ENCODE measurements at regions not wholly inside any gene's neighbourhood (a gene's known extent, or its start where the extent isn't known, plus 50 kb on each side); places are given as distances from the start of the nearest gene placed in this dataset.

DNA sequence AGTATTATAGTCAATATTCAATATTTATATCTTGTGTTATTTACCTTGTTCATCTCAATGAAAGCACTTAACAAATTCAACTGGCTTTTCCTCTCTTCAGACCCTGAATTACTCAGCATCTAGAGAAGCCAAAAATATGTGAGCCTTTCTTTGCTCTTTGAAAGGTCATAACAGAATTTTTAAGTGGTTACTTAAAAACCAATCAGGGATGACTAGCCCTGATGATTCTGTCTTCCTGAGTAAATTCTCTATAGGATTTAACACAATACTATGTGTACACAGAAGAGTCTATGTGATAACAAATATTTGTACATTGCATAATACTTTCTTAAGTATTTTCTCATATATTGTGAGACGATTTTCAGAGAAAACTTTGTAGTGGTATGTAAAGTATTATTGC is 546.3 kb downstream of the MAT2B start:
- TF ChIP-seq MYC (IDR thresholded peaks at IDR 0.05; ENCODE audit: low read depth, low read length) (no peak), EZH2 (IDR thresholded peaks at IDR 0.05; ENCODE audit: borderline replicate concordance, low read depth, low read length, severe bottlenecking) (no peak), POLR2A (IDR thresholded peaks at IDR 0.05; ENCODE audit: low read depth, low read length) (no peak), JUN (IDR thresholded peaks at IDR 0.05; ENCODE audit: borderline replicate concordance, insufficient read depth, insufficient read length, low read depth) (no peak), POLR2AphosphoS5 (IDR thresholded peaks at IDR 0.05; ENCODE audit: insufficient read depth, low read depth, low read length) (no peak), FOS (IDR thresholded peaks at IDR 0.05; ENCODE audit: borderline replicate concordance, insufficient read depth, low read length) (no peak), GATA2 (IDR thresholded peaks at IDR 0.05; ENCODE audit: insufficient read depth, insufficient read length, low read depth, low read length) (no peak)
- TF ChIP-seq, protein P1, sequence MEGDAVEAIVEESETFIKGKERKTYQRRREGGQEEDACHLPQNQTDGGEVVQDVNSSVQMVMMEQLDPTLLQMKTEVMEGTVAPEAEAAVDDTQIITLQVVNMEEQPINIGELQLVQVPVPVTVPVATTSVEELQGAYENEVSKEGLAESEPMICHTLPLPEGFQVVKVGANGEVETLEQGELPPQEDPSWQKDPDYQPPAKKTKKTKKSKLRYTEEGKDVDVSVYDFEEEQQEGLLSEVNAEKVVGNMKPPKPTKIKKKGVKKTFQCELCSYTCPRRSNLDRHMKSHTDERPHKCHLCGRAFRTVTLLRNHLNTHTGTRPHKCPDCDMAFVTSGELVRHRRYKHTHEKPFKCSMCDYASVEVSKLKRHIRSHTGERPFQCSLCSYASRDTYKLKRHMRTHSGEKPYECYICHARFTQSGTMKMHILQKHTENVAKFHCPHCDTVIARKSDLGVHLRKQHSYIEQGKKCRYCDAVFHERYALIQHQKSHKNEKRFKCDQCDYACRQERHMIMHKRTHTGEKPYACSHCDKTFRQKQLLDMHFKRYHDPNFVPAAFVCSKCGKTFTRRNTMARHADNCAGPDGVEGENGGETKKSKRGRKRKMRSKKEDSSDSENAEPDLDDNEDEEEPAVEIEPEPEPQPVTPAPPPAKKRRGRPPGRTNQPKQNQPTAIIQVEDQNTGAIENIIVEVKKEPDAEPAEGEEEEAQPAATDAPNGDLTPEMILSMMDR (IDR thresholded peaks at IDR 0.05; ENCODE audit: extremely low read depth in 1 of 2, insufficient read depth in 1 of 2, low read depth in 1 of 2, low read length in 2 of 2): no peak
- TF ChIP-seq, protein P2, sequence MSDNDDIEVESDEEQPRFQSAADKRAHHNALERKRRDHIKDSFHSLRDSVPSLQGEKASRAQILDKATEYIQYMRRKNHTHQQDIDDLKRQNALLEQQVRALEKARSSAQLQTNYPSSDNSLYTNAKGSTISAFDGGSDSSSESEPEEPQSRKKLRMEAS (IDR thresholded peaks at IDR 0.05; ENCODE audit: insufficient read depth, insufficient read length): no peak

Measured in endothelial cell of umbilical vein (primary cell).